Osteocyte (in vitro differentiated cells): ENCODE measurements at regions not wholly inside any gene's neighbourhood (a gene's known extent, or its start where the extent isn't known, plus 50 kb on each side); places are given as distances from the start of the nearest gene placed in this dataset.

Experiments
- DNase-seq: peaks from one replicate; pipeline ENCODE4 v3.0.0; 2021; ENCODE audit warnings: mixed read lengths; ENCODE audit not compliant: unreplicated experiment; ENCODE audit errors: extremely low spot score
- H3K27ac Mint-ChIP-seq: one replicate; pipeline ENCODE4 v1.8.0; 2021; ENCODE audit warnings: mild to moderate bottlenecking, mixed read lengths; ENCODE audit not compliant: unreplicated experiment
- H3K27me3 Mint-ChIP-seq: one replicate; pipeline ENCODE4 v1.8.0; 2021; ENCODE audit warnings: mixed read lengths; ENCODE audit not compliant: unreplicated experiment
- H3K36me3 Mint-ChIP-seq: one replicate; pipeline ENCODE4 v1.8.0; 2021; ENCODE audit warnings: mixed read lengths; ENCODE audit not compliant: unreplicated experiment
- H3K4me1 Mint-ChIP-seq: one replicate; pipeline ENCODE4 v1.8.0; 2021; ENCODE audit warnings: mixed read lengths; ENCODE audit not compliant: unreplicated experiment
- H3K4me3 Mint-ChIP-seq: one replicate; pipeline ENCODE4 v1.8.0; 2021; ENCODE audit warnings: mild to moderate bottlenecking, moderate library complexity, mixed read lengths; ENCODE audit not compliant: unreplicated experiment
- H3K9me3 Mint-ChIP-seq: one replicate; pipeline ENCODE4 v1.8.0; 2021; ENCODE audit warnings: mixed read lengths; ENCODE audit not compliant: unreplicated experiment
- TF ChIP-seq, protein P1 (sequence below): fragments of 200-600 bp; sonication (generic); IDR thresholded peaks from 2 replicates; pipeline ENCODE4 v1.5.0; 2021; ENCODE audit warnings: antibody characterized with exemption, mild to moderate bottlenecking, moderate library complexity

DNA sequence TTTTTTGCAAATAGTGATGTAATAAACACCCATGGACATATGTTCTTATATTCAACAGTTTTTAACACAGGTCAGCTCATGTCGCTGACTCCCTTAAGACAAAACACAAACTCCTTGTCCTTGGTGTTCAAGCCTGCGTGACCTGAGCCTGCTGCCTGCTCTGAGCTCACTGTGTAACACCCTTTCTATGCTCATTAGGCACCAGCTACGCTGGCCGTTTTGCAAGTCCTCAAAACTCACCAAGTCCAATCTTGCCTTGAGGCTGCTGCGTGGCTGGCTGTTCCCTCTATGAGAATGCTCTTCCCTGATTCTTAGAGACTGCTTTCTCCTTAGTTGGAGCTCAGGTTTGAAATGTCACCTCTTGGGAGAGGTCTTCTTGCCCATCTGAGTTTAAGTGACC is 100.5 kb upstream of the GLI2 start:
- Mint-ChIP-seq H3K4me3 (no peak overlapping the region), H3K27me3 (peaks cover 70% of the 10 kb centered on the region), H3K36me3 (no peaks in the 10 kb centered on the region), H3K4me1 (no peaks in the 10 kb centered on the region), H3K27ac (no peak overlapping the region), H3K9me3 (no peaks in the 10 kb centered on the region)
- TF ChIP-seq, protein P1, sequence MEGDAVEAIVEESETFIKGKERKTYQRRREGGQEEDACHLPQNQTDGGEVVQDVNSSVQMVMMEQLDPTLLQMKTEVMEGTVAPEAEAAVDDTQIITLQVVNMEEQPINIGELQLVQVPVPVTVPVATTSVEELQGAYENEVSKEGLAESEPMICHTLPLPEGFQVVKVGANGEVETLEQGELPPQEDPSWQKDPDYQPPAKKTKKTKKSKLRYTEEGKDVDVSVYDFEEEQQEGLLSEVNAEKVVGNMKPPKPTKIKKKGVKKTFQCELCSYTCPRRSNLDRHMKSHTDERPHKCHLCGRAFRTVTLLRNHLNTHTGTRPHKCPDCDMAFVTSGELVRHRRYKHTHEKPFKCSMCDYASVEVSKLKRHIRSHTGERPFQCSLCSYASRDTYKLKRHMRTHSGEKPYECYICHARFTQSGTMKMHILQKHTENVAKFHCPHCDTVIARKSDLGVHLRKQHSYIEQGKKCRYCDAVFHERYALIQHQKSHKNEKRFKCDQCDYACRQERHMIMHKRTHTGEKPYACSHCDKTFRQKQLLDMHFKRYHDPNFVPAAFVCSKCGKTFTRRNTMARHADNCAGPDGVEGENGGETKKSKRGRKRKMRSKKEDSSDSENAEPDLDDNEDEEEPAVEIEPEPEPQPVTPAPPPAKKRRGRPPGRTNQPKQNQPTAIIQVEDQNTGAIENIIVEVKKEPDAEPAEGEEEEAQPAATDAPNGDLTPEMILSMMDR: no peak
- no peak for DNase-seq

DNA sequence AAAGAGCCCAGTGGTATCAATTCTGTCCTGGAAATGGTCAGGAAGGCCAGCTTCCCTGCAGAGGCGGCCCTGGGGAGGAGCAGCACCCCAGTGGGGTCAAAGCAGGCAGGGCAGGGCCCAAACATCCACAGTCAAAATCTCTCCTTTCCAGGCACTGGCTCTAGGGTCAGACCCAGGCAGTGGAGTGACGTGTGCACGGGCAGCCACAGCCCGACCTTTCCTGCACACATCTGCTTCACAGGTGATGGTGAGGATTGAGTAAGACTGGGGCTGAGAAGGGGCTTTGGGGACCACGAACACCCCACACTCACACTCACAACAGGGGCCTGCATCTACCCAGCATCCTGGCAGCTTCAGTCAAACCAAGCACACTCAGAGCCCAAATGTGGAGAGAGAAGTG is 97.8 kb upstream of the GLI2 start:
- Mint-ChIP-seq H3K4me1 (no peaks in the 10 kb centered on the region), H3K36me3 (no peaks in the 10 kb centered on the region), H3K9me3 (no peaks in the 10 kb centered on the region), H3K4me3 (no peak overlapping the region), H3K27ac (no peak overlapping the region), H3K27me3 (peaks cover 83% of the 10 kb centered on the region)
- TF ChIP-seq, protein P1: no peak
- DNase-seq: no peak

DNA sequence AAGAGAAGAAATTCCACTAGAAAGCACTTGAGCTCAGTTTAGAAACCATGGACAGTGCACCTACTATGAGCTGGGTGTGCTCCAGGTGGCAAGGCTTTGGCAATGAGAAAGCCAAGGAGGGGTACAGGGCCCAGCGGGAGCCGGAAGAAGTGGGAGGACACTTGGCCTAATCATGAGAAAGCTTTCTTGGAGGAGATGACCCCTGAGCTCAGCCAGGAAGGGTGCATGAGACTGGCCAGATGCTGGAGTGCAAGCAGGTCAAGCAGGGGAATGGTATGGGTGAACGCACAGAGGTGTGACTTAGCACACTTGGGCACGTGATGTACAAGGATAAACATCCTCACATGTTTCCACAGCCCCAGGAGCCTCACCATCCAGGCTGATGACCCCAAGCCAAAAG is 97.2 kb upstream of the GLI2 start:
- Mint-ChIP-seq H3K9me3 (no peaks in the 10 kb centered on the region), H3K27ac (no peak overlapping the region), H3K4me1 (no peaks in the 10 kb centered on the region), H3K27me3 (peaks cover 84% of the 10 kb centered on the region), H3K4me3 (no peak overlapping the region), H3K36me3 (no peaks in the 10 kb centered on the region)
- TF ChIP-seq, protein P1: no peak
- DNase-seq: no peak

DNA sequence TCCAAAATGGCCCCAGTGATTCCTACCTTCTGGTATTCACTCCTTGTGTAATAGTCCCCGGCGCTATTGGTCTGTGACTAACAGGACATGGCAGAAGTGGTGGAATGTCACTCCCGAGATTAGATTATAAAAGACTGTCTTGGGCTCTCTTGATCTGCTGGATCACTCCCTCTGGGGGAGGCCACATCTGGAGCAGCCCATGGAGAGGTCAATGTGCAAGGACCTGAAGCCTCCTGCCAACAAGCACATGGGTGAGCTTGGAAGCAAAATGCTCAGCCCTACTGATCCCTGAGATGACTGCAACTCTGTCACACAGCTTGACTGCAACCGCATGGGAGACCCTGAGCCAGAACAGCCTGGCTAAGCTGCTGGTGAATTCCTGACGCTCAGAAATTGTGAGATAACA is 94.3 kb upstream of the GLI2 start:
- TF ChIP-seq, protein P1: no peak
- Mint-ChIP-seq H3K27ac (no peak overlapping the region), H3K4me1 (no peaks in the 10 kb centered on the region), H3K27me3 (peaks cover 69% of the 10 kb centered on the region), H3K9me3 (no peaks in the 10 kb centered on the region), H3K36me3 (no peaks in the 10 kb centered on the region), H3K4me3 (no peak overlapping the region)
- peak; percentile 57 for DNase-seq

DNA sequence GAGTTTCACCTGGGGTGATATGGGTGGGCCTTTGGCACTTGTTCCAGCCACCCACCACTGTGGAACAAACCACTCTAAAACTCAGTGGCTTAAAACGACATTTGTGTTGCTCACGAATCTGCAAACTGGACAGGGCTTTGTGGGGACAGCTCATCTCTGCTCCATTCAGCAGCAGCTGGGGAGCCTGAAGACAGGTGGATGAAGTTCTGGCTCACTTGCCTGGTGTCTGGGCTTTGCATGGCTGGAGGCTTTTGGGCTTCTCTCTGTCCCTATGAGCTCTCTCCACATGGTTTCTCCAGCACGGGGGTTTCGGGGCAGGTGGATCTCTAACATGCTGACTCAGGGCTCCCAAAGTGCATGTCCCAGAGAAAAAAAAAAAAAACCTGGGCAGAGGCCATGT is 93.0 kb upstream of the GLI2 start:
- Mint-ChIP-seq H3K4me1 (no peaks in the 10 kb centered on the region), H3K27ac (no peak overlapping the region), H3K27me3 (peaks cover 65% of the 10 kb centered on the region), H3K9me3 (no peaks in the 10 kb centered on the region), H3K36me3 (no peaks in the 10 kb centered on the region), H3K4me3 (no peak overlapping the region)
- DNase-seq: peak; percentile 56
- TF ChIP-seq, protein P1: no peak
